LNCaP clone FGC (cell line): ENCODE measurements at regions not wholly inside any gene's neighbourhood (a gene's known extent, or its start where the extent isn't known, plus 50 kb on each side); places are given as distances from the start of the nearest gene placed in this dataset.

Source experiments
- DNase-seq: peaks from one replicate; pipeline ENCODE4 v3.0.0-alpha.2; 2011; ENCODE audit warnings: low read depth
- H3K4me3 ChIP-seq: 2 replicates; pipeline ENCODE4 v1.5.1; 2011; ENCODE audit warnings: mild to moderate bottlenecking, low read depth, low read length, control low read depth
- CTCF ChIP-seq: IDR thresholded peaks from 2 replicates; pipeline ENCODE4 v1.5.1; 2012; ENCODE audit warnings: mild to moderate bottlenecking; ENCODE audit not compliant: control insufficient read depth, insufficient read depth; ENCODE audit errors: extremely low read depth

- no peak for TF ChIP-seq CTCF
- no peak overlapping the region for H3K4me3 ChIP-seq
- DNase-seq, result no peak
Measured at GRCh38 chr13:89602655-89603054, 1744.8 kb upstream of the MIR17HG start.

GRCh38 chr13:89603187-89603586 is 1744.3 kb upstream of the MIR17HG start:
- no peak for DNase-seq
- H3K4me3 ChIP-seq, result no peak overlapping the region
- TF ChIP-seq CTCF, result no peak

DNA sequence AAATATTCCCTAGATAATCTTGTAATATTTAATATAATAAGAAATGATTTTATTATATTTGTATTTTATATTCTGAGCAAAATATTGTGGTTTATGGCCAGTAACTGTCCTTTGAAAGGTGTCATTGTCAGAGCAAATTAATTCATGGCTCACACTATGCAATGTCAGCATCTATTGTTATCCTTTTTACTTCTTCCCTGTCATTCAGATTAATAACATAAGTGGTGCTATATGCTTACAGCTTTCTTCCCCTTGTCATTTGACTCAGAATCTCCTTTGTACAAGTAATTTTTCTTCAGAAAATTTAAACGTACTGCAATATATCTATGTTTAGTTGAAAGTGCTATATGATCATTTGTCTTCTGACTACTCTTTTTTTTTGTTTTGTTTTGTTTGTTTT is 1738.2 kb upstream of the MIR17HG start:
- no peak for TF ChIP-seq CTCF
- DNase-seq, result no peak
- H3K4me3 ChIP-seq, result no peak overlapping the region

GRCh38 chr13:89610331-89610730 is 1737.2 kb upstream of the MIR17HG start:
- no peak overlapping the region for H3K4me3 ChIP-seq
- DNase-seq, result no peak
- no peak for TF ChIP-seq CTCF

DNA sequence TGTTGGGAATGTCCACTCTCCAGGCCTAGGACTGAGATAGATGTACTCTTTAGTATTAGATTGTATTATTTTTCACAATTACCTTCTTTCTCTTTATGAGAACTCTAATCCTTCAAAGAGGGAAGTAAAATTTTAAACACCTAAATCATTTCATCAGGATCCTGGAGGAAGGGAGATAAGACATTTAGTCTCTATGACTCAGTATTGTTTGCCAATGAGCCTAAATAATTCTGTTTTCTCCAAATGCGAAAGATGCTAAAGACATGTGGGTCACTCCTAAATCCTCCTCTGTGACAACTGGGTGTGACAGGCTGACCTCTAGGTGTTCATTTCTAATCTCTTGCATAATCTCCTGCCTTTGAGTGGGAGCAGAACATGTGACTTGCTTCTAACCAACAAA is 1736.6 kb upstream of the MIR17HG start:
- DNase-seq, result no peak
- TF ChIP-seq CTCF, result no peak
- H3K4me3 ChIP-seq, result no peak overlapping the region

GRCh38 chr13:89627996-89628395 is 1719.5 kb upstream of the MIR17HG start:
- no peak for TF ChIP-seq CTCF
- DNase-seq, result no peak
- no peak overlapping the region for H3K4me3 ChIP-seq

- no peak for DNase-seq
- no peak overlapping the region for H3K4me3 ChIP-seq
- no peak for TF ChIP-seq CTCF
Measured at GRCh38 chr13:89628567-89628966, 1718.9 kb upstream of the MIR17HG start.
